VCaP (cell line): ENCODE measurements at regions not wholly inside any gene's neighbourhood (a gene's known extent, or its start where the extent isn't known, plus 50 kb on each side); places are given as distances from the start of the nearest gene placed in this dataset.
A peak's percentile ranks its signal among the peaks of the same experiment; 100 is the strongest.
"Not testable (repeated sequence)": the region's sequence is repeated elsewhere in the genome, so short reads cannot be mapped to it uniquely, and the experiment has no call there.

Source experiments
- H3K27ac ChIP-seq: fragments of 450-650 bp; 2 replicates; pipeline ENCODE4 v1.5.1; 2017
- TF ChIP-seq, protein P1 (sequence below): fragments of 450-650 bp; conservative IDR thresholded peaks from 2 replicates; pipeline ENCODE4 v1.5.1; 2017; ENCODE audit warnings: mild to moderate bottlenecking, moderate library complexity

DNA sequence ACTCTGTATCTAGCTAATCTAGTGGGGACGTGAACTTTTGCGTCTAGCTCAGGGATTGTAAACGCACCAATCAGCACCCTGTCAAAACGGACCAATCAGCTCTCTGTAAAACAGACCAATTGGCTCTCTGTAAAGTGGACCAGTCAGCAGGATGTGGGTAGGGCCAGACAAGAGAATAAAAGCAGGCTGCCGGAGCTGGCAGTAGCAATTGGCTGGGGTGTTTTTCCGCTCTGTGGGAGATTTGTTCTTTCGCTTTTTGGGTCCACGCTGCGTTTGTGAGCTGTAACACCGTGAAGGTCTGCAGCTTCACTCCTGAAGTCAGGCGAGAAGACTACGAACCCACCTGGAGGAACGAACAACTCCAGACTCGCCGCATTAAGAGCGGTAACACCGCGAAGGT, 76.5 kb downstream of the SPRING1 start:
- TF ChIP-seq, protein P1, sequence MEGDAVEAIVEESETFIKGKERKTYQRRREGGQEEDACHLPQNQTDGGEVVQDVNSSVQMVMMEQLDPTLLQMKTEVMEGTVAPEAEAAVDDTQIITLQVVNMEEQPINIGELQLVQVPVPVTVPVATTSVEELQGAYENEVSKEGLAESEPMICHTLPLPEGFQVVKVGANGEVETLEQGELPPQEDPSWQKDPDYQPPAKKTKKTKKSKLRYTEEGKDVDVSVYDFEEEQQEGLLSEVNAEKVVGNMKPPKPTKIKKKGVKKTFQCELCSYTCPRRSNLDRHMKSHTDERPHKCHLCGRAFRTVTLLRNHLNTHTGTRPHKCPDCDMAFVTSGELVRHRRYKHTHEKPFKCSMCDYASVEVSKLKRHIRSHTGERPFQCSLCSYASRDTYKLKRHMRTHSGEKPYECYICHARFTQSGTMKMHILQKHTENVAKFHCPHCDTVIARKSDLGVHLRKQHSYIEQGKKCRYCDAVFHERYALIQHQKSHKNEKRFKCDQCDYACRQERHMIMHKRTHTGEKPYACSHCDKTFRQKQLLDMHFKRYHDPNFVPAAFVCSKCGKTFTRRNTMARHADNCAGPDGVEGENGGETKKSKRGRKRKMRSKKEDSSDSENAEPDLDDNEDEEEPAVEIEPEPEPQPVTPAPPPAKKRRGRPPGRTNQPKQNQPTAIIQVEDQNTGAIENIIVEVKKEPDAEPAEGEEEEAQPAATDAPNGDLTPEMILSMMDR: no peak
- no peak overlapping the region; the same call in 1 of the 2 replicates for H3K27ac ChIP-seq

DNA sequence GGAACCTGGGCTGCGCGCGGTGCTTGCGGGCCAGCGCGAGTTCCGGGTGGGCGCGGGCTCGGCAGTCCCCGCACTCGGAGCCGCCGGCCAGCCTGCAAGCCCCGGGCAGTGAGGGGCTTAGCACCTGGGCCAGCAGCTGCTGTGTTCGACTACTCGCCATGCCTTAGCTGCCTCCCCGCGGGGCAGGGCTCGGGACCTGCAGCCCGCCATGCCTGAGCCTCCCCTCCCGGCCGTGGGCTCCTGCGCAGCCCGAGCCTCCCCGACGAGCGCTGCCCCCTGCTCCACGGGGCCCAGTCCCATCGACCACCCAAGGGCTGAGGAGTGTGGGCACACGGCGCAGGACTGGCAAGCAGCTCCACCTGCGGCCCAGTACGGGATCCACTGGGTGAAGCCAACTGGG, 77.1 kb downstream of the SPRING1 start:
- not testable (repeated sequence) for H3K27ac ChIP-seq

DNA sequence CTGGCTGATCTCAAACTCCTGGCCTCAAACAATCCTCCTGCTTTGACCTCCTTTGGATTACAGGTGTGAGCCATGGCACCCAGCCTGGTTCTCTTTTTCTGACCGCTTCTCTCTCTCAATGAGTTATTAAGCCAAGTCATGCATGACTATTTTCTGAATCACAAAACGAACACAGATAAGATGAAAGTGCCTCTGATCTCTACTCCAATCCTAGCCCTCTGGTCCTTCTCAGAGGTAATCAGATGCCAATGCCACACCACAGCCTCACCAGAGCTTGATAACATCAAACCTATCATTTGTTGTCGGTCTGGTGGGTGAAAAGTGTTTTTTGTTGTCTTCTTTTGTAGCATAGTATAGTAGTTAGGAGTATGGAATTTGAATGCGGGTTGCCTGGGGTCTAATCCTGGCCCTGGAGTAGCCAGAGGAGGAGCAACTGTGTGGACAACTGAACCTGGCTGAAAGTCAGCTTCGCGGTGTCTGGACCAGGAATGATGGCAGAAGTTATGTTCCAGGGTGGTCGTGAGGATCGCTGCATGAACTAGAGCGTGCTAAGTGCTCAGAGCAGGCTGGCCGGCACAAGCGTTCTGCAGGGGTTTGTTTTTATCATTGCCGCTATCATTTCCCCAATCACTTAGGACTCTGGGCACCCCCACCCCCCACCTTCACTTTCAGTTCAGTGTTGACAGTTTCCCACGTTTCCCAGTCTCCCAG, 77.9 kb downstream of the SPRING1 start:
- TF ChIP-seq, protein P1: no peak
- peak overlapping the region; percentile 65 for H3K27ac ChIP-seq

DNA sequence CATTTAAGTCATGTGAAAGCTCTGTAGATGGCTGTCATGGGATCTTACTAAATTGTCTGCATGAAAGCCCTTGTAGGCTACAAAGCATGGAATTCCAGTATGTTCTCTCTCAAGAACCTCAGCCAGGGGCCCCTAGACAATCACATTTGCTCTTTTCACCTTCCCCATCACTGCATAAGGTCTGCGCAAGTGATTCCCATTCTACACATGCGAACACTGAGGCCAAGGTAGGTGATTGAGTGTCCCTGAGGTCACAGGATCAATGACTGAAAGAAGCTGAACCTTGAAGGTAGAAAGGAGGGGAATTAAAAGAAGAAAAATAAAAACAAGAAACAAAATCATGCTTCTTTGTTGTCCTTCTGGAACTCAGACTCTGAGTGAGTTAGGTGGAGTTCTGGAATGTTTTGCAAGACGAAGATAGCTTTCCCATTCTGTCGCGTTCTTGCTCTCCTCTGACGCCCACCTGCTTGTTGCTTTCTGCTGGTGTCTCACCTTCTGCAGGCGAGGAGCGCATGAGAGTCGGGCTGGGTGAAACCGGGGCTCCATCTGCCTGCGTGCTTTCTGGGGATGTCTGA, 79.9 kb downstream of the SPRING1 start:
- H3K27ac ChIP-seq: peak overlapping the region; percentile 65
- TF ChIP-seq, protein P1: no peak

DNA sequence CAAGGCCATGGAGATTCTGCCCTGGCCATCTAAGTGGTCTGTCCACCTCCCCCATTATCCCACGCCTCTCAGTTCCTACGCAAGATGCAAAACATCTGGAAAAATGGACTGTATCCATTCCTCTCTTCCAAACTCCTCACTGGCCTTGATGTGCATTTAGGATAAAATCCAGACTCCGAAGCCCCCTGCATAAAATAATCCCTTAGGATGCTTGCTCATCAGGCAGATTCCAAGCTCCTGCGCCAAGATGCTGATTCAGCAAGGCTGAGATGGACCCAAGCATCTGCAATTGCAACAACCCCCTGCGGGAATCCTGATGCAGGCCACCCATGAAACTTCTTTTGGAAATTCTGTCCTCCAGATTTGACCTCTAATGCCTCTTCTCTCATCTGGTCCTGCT, 81.6 kb downstream of the SPRING1 start:
- H3K27ac ChIP-seq: no peak overlapping the region
- TF ChIP-seq, protein P1: no peak

DNA sequence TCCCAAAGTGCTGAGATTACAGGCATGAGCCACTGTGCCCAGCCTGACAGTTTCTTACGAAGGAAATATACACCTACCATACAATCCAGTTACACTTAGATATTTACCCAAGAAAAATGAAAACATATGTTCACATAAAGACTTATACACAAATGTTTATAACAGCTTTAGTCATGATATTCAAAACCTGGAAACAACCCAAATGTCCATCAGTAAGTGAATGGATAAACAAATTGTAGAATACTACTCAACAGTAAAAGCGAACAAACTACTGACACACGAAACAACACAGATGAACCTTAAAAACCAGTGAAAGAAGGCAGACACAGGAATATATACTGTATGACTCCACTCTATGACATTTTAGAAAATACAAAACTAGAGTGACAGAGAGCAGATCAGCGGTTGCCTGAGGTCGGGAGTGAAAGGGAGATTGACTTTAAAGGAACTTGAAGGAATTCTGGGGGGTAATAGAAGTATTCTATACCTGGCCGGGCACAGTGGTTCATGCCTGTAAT, 83.6 kb downstream of the SPRING1 start:
- TF ChIP-seq, protein P1: no peak
- H3K27ac ChIP-seq: no peak overlapping the region

DNA sequence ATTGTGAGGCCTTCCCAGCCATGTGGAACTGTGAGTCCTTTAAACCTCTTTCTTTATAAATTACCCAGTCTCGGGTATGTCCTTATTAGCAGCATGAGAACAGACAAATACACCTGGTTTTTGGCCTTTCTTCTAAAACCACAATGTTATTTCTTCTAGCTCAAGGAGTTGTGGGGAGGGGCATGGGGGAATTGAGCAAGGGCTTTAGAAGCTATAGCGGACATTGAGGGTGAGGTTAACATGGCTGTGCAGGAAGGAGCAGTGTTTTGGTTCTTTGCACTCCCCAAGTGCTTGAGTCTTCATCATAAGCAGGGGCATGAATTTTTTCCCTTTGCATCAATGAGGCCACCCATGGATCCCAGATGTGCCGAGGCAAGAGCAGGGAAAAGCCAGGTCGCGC, 86.8 kb downstream of the SPRING1 start:
- no peak overlapping the region for H3K27ac ChIP-seq
- TF ChIP-seq, protein P1: no peak

DNA sequence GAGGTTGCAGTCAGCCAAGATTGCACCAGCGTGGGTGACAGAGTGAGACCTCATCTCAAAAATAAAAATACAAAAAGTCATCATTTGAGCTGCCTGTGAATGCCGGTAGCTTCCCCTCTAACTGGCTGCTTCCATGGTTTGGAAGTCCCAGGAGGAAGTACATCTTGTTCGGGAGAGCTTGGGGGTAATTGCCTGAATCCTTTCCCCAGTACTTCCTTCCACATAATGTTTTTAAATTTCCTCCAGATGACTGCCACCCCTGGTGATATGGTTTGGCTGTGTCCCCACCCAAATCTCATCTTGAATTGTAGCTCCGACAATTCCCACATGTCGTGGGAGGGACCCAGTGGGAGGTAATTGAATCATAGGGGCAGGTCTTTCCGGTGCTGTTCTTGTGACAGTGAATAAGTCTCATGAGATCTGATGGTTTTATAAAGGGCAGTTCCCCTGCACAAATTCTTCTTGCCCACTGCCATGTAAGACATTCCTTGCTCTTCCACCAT, 87.2 kb downstream of the SPRING1 start:
- no peak overlapping the region for H3K27ac ChIP-seq

More for the DNA sequence above, 87.2 kb downstream of the SPRING1 start:
- TF ChIP-seq, protein P1: no peak
